Myocyte (in vitro differentiated cells): ENCODE measurements at regions not wholly inside any gene's neighbourhood (a gene's known extent, or its start where the extent isn't known, plus 50 kb on each side); places are given as distances from the start of the nearest gene placed in this dataset.

Experiments used
- DNase-seq: peaks from one replicate; pipeline ENCODE4 v3.0.0-alpha.2; 2012; ENCODE audit warnings: low read depth

- DNase-seq, result no peak
These were observed 1224.1 kb upstream of the CADM2 start for GRCh38 chr3:83734656-83735055.

GRCh38 chr3:83738202-83738601, 1220.6 kb upstream of the CADM2 start:
- DNase-seq, result no peak

- no peak for DNase-seq
These were observed 1218.3 kb upstream of the CADM2 start for GRCh38 chr3:83740504-83740903.

GRCh38 chr3:83765956-83766355, 1192.8 kb upstream of the CADM2 start:
- no peak for DNase-seq

GRCh38 chr3:83769791-83770663, 1188.8 kb upstream of the CADM2 start:
- DNase-seq, result no peak

GRCh38 chr3:83770664-83771402, 1188.0 kb upstream of the CADM2 start:
- DNase-seq, result no peak

GRCh38 chr3:83802801-83803200, 1156.0 kb upstream of the CADM2 start:
- DNase-seq, result no peak

- DNase-seq, result no peak
These were observed 1151.3 kb upstream of the CADM2 start for GRCh38 chr3:83807511-83807910.

- DNase-seq, result no peak
These were observed 1145.6 kb upstream of the CADM2 start for GRCh38 chr3:83813176-83813575.

- DNase-seq, result no peak
These were observed 1142.1 kb upstream of the CADM2 start for GRCh38 chr3:83816653-83817052.

GRCh38 chr3:83821506-83821905, 1137.3 kb upstream of the CADM2 start:
- DNase-seq, result no peak

GRCh38 chr3:83823095-83823494, 1135.7 kb upstream of the CADM2 start:
- DNase-seq, result no peak

- DNase-seq, result no peak
These were observed 1123.7 kb upstream of the CADM2 start for GRCh38 chr3:83835040-83835439.

- no peak for DNase-seq
These were observed 1116.3 kb upstream of the CADM2 start for GRCh38 chr3:83842511-83842910.

- DNase-seq, result no peak
These were observed 1115.1 kb upstream of the CADM2 start for GRCh38 chr3:83843716-83844115.

GRCh38 chr3:83849106-83849730, 1109.6 kb upstream of the CADM2 start:
- DNase-seq, result no peak

- DNase-seq, result no peak
These were observed 1095.4 kb upstream of the CADM2 start for GRCh38 chr3:83863380-83863779.

GRCh38 chr3:83868909-83869567, 1089.8 kb upstream of the CADM2 start:
- peak; percentile 7 for DNase-seq

- DNase-seq, result no peak
These were observed 1085.2 kb upstream of the CADM2 start for GRCh38 chr3:83873550-83873949.

- DNase-seq, result no peak
These were observed 1080.9 kb upstream of the CADM2 start for GRCh38 chr3:83877910-83878309.

GRCh38 chr3:83882701-83883100, 1076.1 kb upstream of the CADM2 start:
- DNase-seq, result no peak
